HL-60 (cell line): ENCODE measurements at regions not wholly inside any gene's neighbourhood (a gene's known extent, or its start where the extent isn't known, plus 50 kb on each side); places are given as distances from the start of the nearest gene placed in this dataset.

Experiments used
- CTCF ChIP-seq: IDR thresholded peaks from one replicate; pipeline ENCODE4 v1.5.1; 2011; ENCODE audit warnings: low read length, control low read depth, inconsistent platforms; ENCODE audit not compliant: insufficient read depth
- GABPA ChIP-seq: IDR thresholded peaks from 2 replicates; pipeline ENCODE4 v1.6.1; 2012; ENCODE audit warnings: low read depth
- POLR2AphosphoS5 ChIP-seq: IDR thresholded peaks from 2 replicates; pipeline ENCODE4 v1.6.1; 2012; ENCODE audit warnings: low read depth

GRCh38 chr4:175065228-175065627, 147.1 kb downstream of the ADAM29 start:
- TF ChIP-seq CTCF (no peak), POLR2AphosphoS5 (no peak), GABPA (no peak)
